PC-3 (cell line): ENCODE measurements at regions not wholly inside any gene's neighbourhood (a gene's known extent, or its start where the extent isn't known, plus 50 kb on each side); places are given as distances from the start of the nearest gene placed in this dataset.

Experiments used
- EZH2 ChIP-seq: fragments of 300-600 bp; sonication (generic); IDR thresholded peaks from one replicate; pipeline ENCODE4 v1.6.1; 2017; ENCODE audit warnings: antibody characterized with exemption, mild to moderate bottlenecking, low read length; ENCODE audit not compliant: unreplicated experiment
- EZH2phosphoT487 ChIP-seq: fragments of 300-600 bp; sonication (generic); IDR thresholded peaks from 2 replicates; pipeline ENCODE4 v1.6.1; 2018; ENCODE audit warnings: mild to moderate bottlenecking, antibody characterized with exemption, low read length, borderline replicate concordance
- TF ChIP-seq, protein P1 (sequence below): fragments of 300-600 bp; sonication (generic); conservative IDR thresholded peaks from 2 replicates; pipeline ENCODE4 v1.5.1; 2017; ENCODE audit warnings: antibody characterized with exemption, low read depth, mild to moderate bottlenecking, low read length

DNA sequence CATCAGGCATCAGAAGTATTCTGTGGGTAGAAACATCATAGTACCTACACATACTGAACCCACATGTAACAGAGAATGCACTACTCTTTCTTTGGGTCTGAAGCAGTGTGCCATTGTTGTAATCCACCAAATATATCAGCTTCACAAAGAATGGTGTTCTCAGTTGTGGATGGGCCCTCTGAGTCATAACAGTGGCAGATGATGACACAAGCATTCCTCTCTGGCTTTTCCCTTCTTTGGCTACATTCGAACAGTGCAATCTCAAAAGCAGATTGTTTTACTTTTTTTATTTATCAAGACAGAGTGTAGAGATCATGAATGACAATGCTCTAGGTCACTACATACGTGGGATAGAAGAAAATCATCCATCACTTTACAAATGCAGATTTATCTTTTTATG is 247.2 kb upstream of the EPHA5 start:
- TF ChIP-seq, protein P1, sequence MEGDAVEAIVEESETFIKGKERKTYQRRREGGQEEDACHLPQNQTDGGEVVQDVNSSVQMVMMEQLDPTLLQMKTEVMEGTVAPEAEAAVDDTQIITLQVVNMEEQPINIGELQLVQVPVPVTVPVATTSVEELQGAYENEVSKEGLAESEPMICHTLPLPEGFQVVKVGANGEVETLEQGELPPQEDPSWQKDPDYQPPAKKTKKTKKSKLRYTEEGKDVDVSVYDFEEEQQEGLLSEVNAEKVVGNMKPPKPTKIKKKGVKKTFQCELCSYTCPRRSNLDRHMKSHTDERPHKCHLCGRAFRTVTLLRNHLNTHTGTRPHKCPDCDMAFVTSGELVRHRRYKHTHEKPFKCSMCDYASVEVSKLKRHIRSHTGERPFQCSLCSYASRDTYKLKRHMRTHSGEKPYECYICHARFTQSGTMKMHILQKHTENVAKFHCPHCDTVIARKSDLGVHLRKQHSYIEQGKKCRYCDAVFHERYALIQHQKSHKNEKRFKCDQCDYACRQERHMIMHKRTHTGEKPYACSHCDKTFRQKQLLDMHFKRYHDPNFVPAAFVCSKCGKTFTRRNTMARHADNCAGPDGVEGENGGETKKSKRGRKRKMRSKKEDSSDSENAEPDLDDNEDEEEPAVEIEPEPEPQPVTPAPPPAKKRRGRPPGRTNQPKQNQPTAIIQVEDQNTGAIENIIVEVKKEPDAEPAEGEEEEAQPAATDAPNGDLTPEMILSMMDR = no peak
- TF ChIP-seq EZH2phosphoT487 (no peak), EZH2 (no peak)
